ENCODE measurements at regions not wholly inside any gene's neighbourhood (a gene's known extent, or its start where the extent isn't known, plus 50 kb on each side); places are given as distances from the start of the nearest gene placed in this dataset.
A peak's percentile ranks its signal among the peaks of the same experiment; 100 is the strongest.

- Histone ChIP-seq H3K27ac (ENCODE audit: low read length, poor library complexity, severe bottlenecking) (no peak overlapping the region), H2AK5ac (ENCODE audit: low read length, severe bottlenecking) (no peak overlapping the region), H3K79me1 (replicated peaks; ENCODE audit: low read length, poor library complexity, severe bottlenecking) (no peaks in the 10 kb centered on the region), H2BK120ac (ENCODE audit: low read depth, low read length) (no peak overlapping the region), H3K9ac (ENCODE audit: low read length) (no peak overlapping the region), H3K36me3 (ENCODE audit: control insufficient read depth in 1 of 2, insufficient read depth in 2 of 2, low read depth in 1 of 2, low read length in 2 of 2) (no peaks in the 10 kb centered on the region), H4K91ac (ENCODE audit: low read length) (no peak overlapping the region), H3K4me3 (ENCODE audit: insufficient read depth in 1 of 2, low read depth in 1 of 2, low read length in 2 of 2) (no peak overlapping the region), H3K14ac (ENCODE audit: low read length in 2 of 2) (no peak overlapping the region), H3K18ac (ENCODE audit: low read depth in 1 of 2, low read length in 2 of 2) (no peak overlapping the region), H4K8ac (ENCODE audit: low read length) (no peak overlapping the region), H3K4ac (ENCODE audit: low read depth in 1 of 2, low read length in 2 of 2) (no peak overlapping the region), H3K4me2 (ENCODE audit: low read length, poor library complexity, severe bottlenecking) (no peak overlapping the region), H2AFZ (ENCODE audit: low read depth, low read length) (no peak overlapping the region), H3K9me3 (ENCODE audit: control insufficient read depth, low read length) (no peaks in the 10 kb centered on the region), H3K4me1 (ENCODE audit: control insufficient read depth, insufficient read depth, low read depth, low read length) (no peaks in the 10 kb centered on the region), H2BK5ac (ENCODE audit: low read depth, low read length, poor library complexity, severe bottlenecking) (no peak overlapping the region), H2BK15ac (ENCODE audit: low read depth, poor library complexity, severe bottlenecking) (no peak overlapping the region), H2BK12ac (ENCODE audit: low read length in 2 of 2) (no peak overlapping the region), H3K23ac (ENCODE audit: low read length in 2 of 2) (no peak overlapping the region), H3K27me3 (ENCODE audit: control insufficient read depth in 1 of 2, insufficient read depth in 1 of 2, low read length in 2 of 2) (no peaks in the 10 kb centered on the region)
- peak; percentile 54 for DNase-seq
- WGBS, result no CpG with 5 or more reads among the region's 1 CpG
Measured at GRCh38 chr4:58734030-58734674, 1624.0 kb upstream of the IGFBP7 start.

GRCh38 chr4:58732973-58733372 lies 1622.8 kb upstream of the IGFBP7 start:
- no peak overlapping the region for H3K4me2 ChIP-seq (ENCODE audit: low read length, poor library complexity, severe bottlenecking)
- H3K18ac ChIP-seq (ENCODE audit: low read depth in 1 of 2, low read length in 2 of 2), result no peak overlapping the region
- no peaks in the 10 kb centered on the region for H3K27me3 ChIP-seq (ENCODE audit: control insufficient read depth in 1 of 2, insufficient read depth in 1 of 2, low read length in 2 of 2)
- H3K4ac ChIP-seq (ENCODE audit: low read depth in 1 of 2, low read length in 2 of 2), result no peak overlapping the region
- no peak overlapping the region for H2BK15ac ChIP-seq (ENCODE audit: low read depth, poor library complexity, severe bottlenecking)
- H4K8ac ChIP-seq (ENCODE audit: low read length), result no peak overlapping the region
- no peak overlapping the region for H4K91ac ChIP-seq (ENCODE audit: low read length)
- H3K79me1 ChIP-seq (replicated peaks; ENCODE audit: low read length, poor library complexity, severe bottlenecking), result no peaks in the 10 kb centered on the region
- H2AFZ ChIP-seq (ENCODE audit: low read depth, low read length), result no peak overlapping the region
- H3K23ac ChIP-seq (ENCODE audit: low read length in 2 of 2), result no peak overlapping the region
- H2BK120ac ChIP-seq (ENCODE audit: low read depth, low read length), result no peak overlapping the region
- peak; percentile 5 for DNase-seq
- no CpG with 5 or more reads among the region's 2 CpGs for WGBS
- H2BK12ac ChIP-seq (ENCODE audit: low read length in 2 of 2), result no peak overlapping the region
- H3K9ac ChIP-seq (ENCODE audit: low read length), result no peak overlapping the region
- no peak overlapping the region for H2AK5ac ChIP-seq (ENCODE audit: low read length, severe bottlenecking)
- H2BK5ac ChIP-seq (ENCODE audit: low read depth, low read length, poor library complexity, severe bottlenecking), result no peak overlapping the region
- no peaks in the 10 kb centered on the region for H3K9me3 ChIP-seq (ENCODE audit: control insufficient read depth, low read length)
- H3K4me3 ChIP-seq (ENCODE audit: insufficient read depth in 1 of 2, low read depth in 1 of 2, low read length in 2 of 2), result no peak overlapping the region
- no peak overlapping the region for H3K14ac ChIP-seq (ENCODE audit: low read length in 2 of 2)
- H3K4me1 ChIP-seq (ENCODE audit: control insufficient read depth, insufficient read depth, low read depth, low read length), result no peaks in the 10 kb centered on the region
- no peak overlapping the region for H3K27ac ChIP-seq (ENCODE audit: low read length, poor library complexity, severe bottlenecking)
- H3K36me3 ChIP-seq (ENCODE audit: control insufficient read depth in 1 of 2, insufficient read depth in 2 of 2, low read depth in 1 of 2, low read length in 2 of 2), result no peaks in the 10 kb centered on the region

- peak overlapping the region in 1 of 2 experiments; percentile 4 for H3K14ac ChIP-seq (ENCODE audit: low read length in 2 of 2)
- 97% methylated on average over 15 of the region's 15 CpGs for WGBS
Measured at GRCh38 chr4:58723954-58724353, 1613.8 kb upstream of the IGFBP7 start.

GRCh38 chr4:58711039-58711438 lies 1600.9 kb upstream of the IGFBP7 start:
- Histone ChIP-seq H3K23ac (ENCODE audit: low read length in 2 of 2) (no peak overlapping the region), H3K79me1 (replicated peaks; ENCODE audit: low read length, poor library complexity, severe bottlenecking) (no peaks in the 10 kb centered on the region), H3K27me3 (ENCODE audit: control insufficient read depth in 1 of 2, insufficient read depth in 1 of 2, low read length in 2 of 2) (no peaks in the 10 kb centered on the region), H3K27ac (ENCODE audit: low read length, poor library complexity, severe bottlenecking) (no peak overlapping the region), H3K4me1 (ENCODE audit: control insufficient read depth, insufficient read depth, low read depth, low read length) (no peaks in the 10 kb centered on the region), H2BK120ac (ENCODE audit: low read depth, low read length) (no peak overlapping the region), H3K4ac (ENCODE audit: low read depth in 1 of 2, low read length in 2 of 2) (no peak overlapping the region), H2AFZ (ENCODE audit: low read depth, low read length) (no peak overlapping the region), H3K36me3 (ENCODE audit: control insufficient read depth in 1 of 2, insufficient read depth in 2 of 2, low read depth in 1 of 2, low read length in 2 of 2) (no peaks in the 10 kb centered on the region), H2AK5ac (ENCODE audit: low read length, severe bottlenecking) (no peak overlapping the region), H3K18ac (ENCODE audit: low read depth in 1 of 2, low read length in 2 of 2) (no peak overlapping the region), H3K14ac (ENCODE audit: low read length in 2 of 2) (no peak overlapping the region), H3K4me2 (ENCODE audit: low read length, poor library complexity, severe bottlenecking) (no peak overlapping the region), H2BK15ac (ENCODE audit: low read depth, poor library complexity, severe bottlenecking) (no peak overlapping the region), H3K4me3 (ENCODE audit: insufficient read depth in 1 of 2, low read depth in 1 of 2, low read length in 2 of 2) (no peak overlapping the region), H3K9me3 (ENCODE audit: control insufficient read depth, low read length) (peaks cover 10% of the 10 kb centered on the region), H2BK12ac (ENCODE audit: low read length in 2 of 2) (no peak overlapping the region), H4K8ac (ENCODE audit: low read length) (no peak overlapping the region), H4K91ac (ENCODE audit: low read length) (no peak overlapping the region), H2BK5ac (ENCODE audit: low read depth, low read length, poor library complexity, severe bottlenecking) (no peak overlapping the region), H3K9ac (ENCODE audit: low read length) (no peak overlapping the region)
- DNase-seq, result no peak

More at GRCh38 chr4:58723954-58724353, 1613.8 kb upstream of the IGFBP7 start:
- H3K9ac ChIP-seq (ENCODE audit: low read length), result no peak overlapping the region
- H4K91ac ChIP-seq (ENCODE audit: low read length), result peak overlapping the region; percentile 39
- no peak overlapping the region for H3K4me2 ChIP-seq (ENCODE audit: low read length, poor library complexity, severe bottlenecking)
- peaks cover 2% of the 10 kb centered on the region for H3K4me1 ChIP-seq (ENCODE audit: control insufficient read depth, insufficient read depth, low read depth, low read length)
- no peaks in the 10 kb centered on the region for H3K79me1 ChIP-seq (replicated peaks; ENCODE audit: low read length, poor library complexity, severe bottlenecking)
- no peak overlapping the region for H3K4ac ChIP-seq (ENCODE audit: low read depth in 1 of 2, low read length in 2 of 2)
- H2BK5ac ChIP-seq (ENCODE audit: low read depth, low read length, poor library complexity, severe bottlenecking), result no peak overlapping the region
- H2BK120ac ChIP-seq (ENCODE audit: low read depth, low read length), result no peak overlapping the region
- H3K27ac ChIP-seq (ENCODE audit: low read length, poor library complexity, severe bottlenecking), result no peak overlapping the region
- no peak overlapping the region for H2AK5ac ChIP-seq (ENCODE audit: low read length, severe bottlenecking)
- no peak overlapping the region for H2BK12ac ChIP-seq (ENCODE audit: low read length in 2 of 2)
- DNase-seq, result no peak
- no peaks in the 10 kb centered on the region for H3K27me3 ChIP-seq (ENCODE audit: control insufficient read depth in 1 of 2, insufficient read depth in 1 of 2, low read length in 2 of 2)
- no peaks in the 10 kb centered on the region for H3K36me3 ChIP-seq (ENCODE audit: control insufficient read depth in 1 of 2, insufficient read depth in 2 of 2, low read depth in 1 of 2, low read length in 2 of 2)
- no peak overlapping the region for H3K18ac ChIP-seq (ENCODE audit: low read depth in 1 of 2, low read length in 2 of 2)
- no peak overlapping the region for H2BK15ac ChIP-seq (ENCODE audit: low read depth, poor library complexity, severe bottlenecking)
- no peaks in the 10 kb centered on the region for H3K9me3 ChIP-seq (ENCODE audit: control insufficient read depth, low read length)
- H3K4me3 ChIP-seq (ENCODE audit: insufficient read depth in 1 of 2, low read depth in 1 of 2, low read length in 2 of 2), result no peak overlapping the region
- H4K8ac ChIP-seq (ENCODE audit: low read length), result no peak overlapping the region
- no peak overlapping the region for H3K23ac ChIP-seq (ENCODE audit: low read length in 2 of 2)
- no peak overlapping the region for H2AFZ ChIP-seq (ENCODE audit: low read depth, low read length)

Measured in mesenchymal stem cell (in vitro differentiated cells and primary cell).